GM12865 (cell line): ENCODE measurements at regions not wholly inside any gene's neighbourhood (a gene's known extent, or its start where the extent isn't known, plus 50 kb on each side); places are given as distances from the start of the nearest gene placed in this dataset.
"Not testable (repeated sequence)": the region's sequence is repeated elsewhere in the genome, so short reads cannot be mapped to it uniquely, and the experiment has no call there.

ENCODE experiments used
- DNase-seq: peaks from one replicate; pipeline ENCODE4 v3.0.0; 2010; ENCODE audit warnings: low read depth
- H3K4me3 ChIP-seq: 2 replicates; pipeline ENCODE4 v1.5.1; 2011; ENCODE audit warnings: mild to moderate bottlenecking, low read depth, low read length, control low read depth
- CTCF ChIP-seq: IDR thresholded peaks from 2 replicates; pipeline ENCODE4 v1.5.1; 2011; ENCODE audit warnings: low read length, control low read depth, low read depth, inconsistent platforms; ENCODE audit not compliant: insufficient read depth; ENCODE audit errors: missing control alignments

- no peak for TF ChIP-seq CTCF
- no peak overlapping the region for H3K4me3 ChIP-seq
- no peak for DNase-seq
These were observed 134.0 kb upstream of the FAM78B start for GRCh38 chr1:166300767-166301166.

DNA sequence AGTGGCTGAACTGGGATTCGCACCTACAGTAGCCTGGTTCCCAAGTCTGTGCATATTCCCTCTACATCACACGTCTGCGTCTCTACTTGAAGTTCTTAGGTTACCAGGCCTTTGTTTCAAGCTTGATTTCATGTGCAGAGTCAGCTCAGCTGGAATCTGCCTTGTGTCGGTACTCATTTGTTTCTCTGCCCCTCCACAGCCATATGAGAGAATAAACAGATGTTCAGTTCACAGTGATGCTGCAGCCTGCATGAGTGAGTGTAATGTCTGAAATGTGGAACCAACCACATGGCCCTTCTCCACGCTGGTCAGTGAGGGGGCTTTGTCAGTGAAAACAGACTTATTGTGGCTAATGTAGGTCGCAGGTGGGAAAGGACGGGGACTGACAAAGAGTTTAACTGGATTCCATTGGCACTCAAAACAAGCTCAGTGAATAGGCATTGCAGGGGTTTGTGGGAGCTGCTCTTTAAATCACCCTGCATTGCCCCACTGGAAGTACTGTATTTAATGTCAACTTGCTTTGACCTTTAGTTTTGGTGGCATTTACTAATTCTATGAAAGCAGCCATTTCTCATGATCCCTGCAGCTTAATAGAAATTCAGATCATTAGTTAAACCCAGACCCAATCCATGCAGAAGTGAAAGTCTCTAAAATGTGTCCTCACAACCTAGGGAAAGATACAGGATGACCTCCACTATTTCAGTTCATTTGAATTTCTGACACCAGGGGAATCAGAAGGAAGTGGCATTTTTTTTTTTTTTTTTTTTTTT is 136.4 kb upstream of the FAM78B start:
- DNase-seq = peak; percentile 19
- no peak overlapping the region for H3K4me3 ChIP-seq
- TF ChIP-seq CTCF = no peak

DNA sequence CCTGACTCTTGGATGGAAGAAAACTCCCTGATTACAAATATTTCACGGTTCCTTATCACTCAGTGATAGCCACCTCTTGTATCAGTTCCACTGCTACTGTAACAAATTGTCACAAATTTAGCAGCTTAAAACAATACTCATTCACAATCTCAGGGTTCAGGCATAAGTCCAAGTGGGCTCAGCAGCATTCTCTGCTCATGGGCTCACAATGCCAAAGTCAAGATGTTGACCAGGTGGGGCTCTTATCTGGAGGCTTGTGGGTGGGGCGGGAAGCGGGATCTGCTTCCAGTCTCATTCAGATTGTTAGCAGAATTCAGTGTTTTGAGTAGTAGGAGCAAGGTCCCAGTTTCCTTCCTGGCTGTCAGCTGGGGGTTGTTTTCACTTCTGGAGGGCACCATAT is 137.3 kb upstream of the FAM78B start:
- no peak for TF ChIP-seq CTCF
- no peak for DNase-seq
- H3K4me3 ChIP-seq = no peak overlapping the region

DNA sequence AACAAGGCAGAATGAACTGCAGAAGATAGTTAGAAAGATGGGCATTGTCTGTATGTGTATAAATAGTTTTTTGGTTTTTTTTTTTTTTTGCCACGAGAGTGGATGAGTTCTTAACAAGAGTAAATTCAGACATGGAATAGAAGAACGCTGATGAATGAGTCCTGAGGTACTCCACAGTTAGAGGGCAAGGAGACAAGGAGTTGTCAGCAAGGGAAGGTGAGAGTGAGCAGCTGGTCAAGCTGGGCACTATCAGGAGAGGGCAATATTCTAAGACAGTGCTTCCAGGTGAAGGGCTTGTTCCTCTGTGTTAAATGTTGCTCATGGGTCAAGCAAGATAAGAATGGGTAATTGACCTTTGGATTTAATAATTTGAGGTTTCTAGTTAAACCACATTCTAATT is 138.6 kb upstream of the FAM78B start:
- TF ChIP-seq CTCF = no peak
- no peak overlapping the region for H3K4me3 ChIP-seq
- DNase-seq = no peak

GRCh38 chr1:166307261-166308188 is 140.7 kb upstream of the FAM78B start:
- peak; percentile 33 for DNase-seq
- no peak for TF ChIP-seq CTCF
- H3K4me3 ChIP-seq = no peak overlapping the region

GRCh38 chr1:166316306-166316705 is 149.5 kb upstream of the FAM78B start:
- H3K4me3 ChIP-seq, DNase-seq: not testable (repeated sequence)

GRCh38 chr1:166322470-166322869 is 155.7 kb upstream of the FAM78B start:
- TF ChIP-seq CTCF = no peak
- H3K4me3 ChIP-seq = no peak overlapping the region
- peak; percentile 9 for DNase-seq
